ENCODE measurements at regions not wholly inside any gene's neighbourhood (a gene's known extent, or its start where the extent isn't known, plus 50 kb on each side); places are given as distances from the start of the nearest gene placed in this dataset.

DNA sequence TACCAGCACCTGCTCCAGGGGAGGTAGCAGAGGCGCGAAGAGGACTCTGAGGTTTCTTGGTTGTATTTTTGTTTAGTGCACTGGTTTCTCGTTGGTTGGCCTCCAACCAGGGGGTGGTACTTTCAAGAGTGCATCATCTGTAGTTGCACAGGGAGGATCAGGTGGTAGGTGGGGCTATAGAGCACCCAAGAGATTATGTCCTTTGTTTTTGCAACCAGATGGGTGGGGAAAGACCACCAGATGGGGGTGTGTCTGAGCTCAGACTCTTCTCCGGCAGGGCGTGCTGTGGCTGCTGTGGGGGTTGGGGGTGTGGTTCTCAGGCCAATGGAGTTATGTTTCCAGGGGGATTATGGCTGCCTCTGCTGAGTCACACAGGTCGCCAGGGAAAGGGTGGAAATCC is 254.4 kb upstream of the KLF12 start:
- TF ChIP-seq, protein P1, sequence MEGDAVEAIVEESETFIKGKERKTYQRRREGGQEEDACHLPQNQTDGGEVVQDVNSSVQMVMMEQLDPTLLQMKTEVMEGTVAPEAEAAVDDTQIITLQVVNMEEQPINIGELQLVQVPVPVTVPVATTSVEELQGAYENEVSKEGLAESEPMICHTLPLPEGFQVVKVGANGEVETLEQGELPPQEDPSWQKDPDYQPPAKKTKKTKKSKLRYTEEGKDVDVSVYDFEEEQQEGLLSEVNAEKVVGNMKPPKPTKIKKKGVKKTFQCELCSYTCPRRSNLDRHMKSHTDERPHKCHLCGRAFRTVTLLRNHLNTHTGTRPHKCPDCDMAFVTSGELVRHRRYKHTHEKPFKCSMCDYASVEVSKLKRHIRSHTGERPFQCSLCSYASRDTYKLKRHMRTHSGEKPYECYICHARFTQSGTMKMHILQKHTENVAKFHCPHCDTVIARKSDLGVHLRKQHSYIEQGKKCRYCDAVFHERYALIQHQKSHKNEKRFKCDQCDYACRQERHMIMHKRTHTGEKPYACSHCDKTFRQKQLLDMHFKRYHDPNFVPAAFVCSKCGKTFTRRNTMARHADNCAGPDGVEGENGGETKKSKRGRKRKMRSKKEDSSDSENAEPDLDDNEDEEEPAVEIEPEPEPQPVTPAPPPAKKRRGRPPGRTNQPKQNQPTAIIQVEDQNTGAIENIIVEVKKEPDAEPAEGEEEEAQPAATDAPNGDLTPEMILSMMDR (IDR thresholded peaks at IDR 0.05) = no peak
- TF ChIP-seq POLR2A (IDR thresholded peaks at IDR 0.05) (no peak), EP300 (IDR thresholded peaks at IDR 0.05) (no peak)

Measured in ovary (tissue), 3 donors.